Fibroblast of villous mesenchyme (primary cell): ENCODE measurements at regions not wholly inside any gene's neighbourhood (a gene's known extent, or its start where the extent isn't known, plus 50 kb on each side); places are given as distances from the start of the nearest gene placed in this dataset.
"Not testable (repeated sequence)": the region's sequence is repeated elsewhere in the genome, so short reads cannot be mapped to it uniquely, and the experiment has no call there.

Source experiments
- DNase-seq: peaks from one replicate; pipeline ENCODE4 v3.0.0-alpha.2; 2010; ENCODE audit warnings: low read depth
- H3K4me3 ChIP-seq: 2 replicates; pipeline ENCODE4 v1.5.1; 2011; ENCODE audit warnings: low read depth, mild to moderate bottlenecking, low read length
- CTCF ChIP-seq: IDR thresholded peaks from 2 replicates; pipeline ENCODE4 v1.5.1; 2012; ENCODE audit warnings: low read depth, mild to moderate bottlenecking, low read length; ENCODE audit not compliant: insufficient read depth

- no peak overlapping the region for H3K4me3 ChIP-seq
- DNase-seq, result peak; percentile 51
- TF ChIP-seq CTCF, result no peak
Measured at GRCh38 chr3:171915275-171915674, 72.1 kb downstream of the TMEM212 start.

- no peak for DNase-seq
- H3K4me3 ChIP-seq, result no peak overlapping the region
- no peak for TF ChIP-seq CTCF
Measured at GRCh38 chr3:171916888-171917287, 73.7 kb downstream of the TMEM212 start.

- H3K4me3 ChIP-seq, DNase-seq: not testable (repeated sequence)
Measured at GRCh38 chr3:171922629-171923028, 79.5 kb downstream of the TMEM212 start.

- H3K4me3 ChIP-seq, DNase-seq: not testable (repeated sequence)
Measured at GRCh38 chr3:171923668-171924067, 80.5 kb downstream of the TMEM212 start.

- DNase-seq, H3K4me3 ChIP-seq: not testable (repeated sequence)
Measured at GRCh38 chr3:171924864-171925263, 81.7 kb downstream of the TMEM212 start.

- H3K4me3 ChIP-seq, result no peak overlapping the region
- TF ChIP-seq CTCF, result no peak
- no peak for DNase-seq
Measured at GRCh38 chr3:171932153-171932611, 89.0 kb downstream of the TMEM212 start.

DNA sequence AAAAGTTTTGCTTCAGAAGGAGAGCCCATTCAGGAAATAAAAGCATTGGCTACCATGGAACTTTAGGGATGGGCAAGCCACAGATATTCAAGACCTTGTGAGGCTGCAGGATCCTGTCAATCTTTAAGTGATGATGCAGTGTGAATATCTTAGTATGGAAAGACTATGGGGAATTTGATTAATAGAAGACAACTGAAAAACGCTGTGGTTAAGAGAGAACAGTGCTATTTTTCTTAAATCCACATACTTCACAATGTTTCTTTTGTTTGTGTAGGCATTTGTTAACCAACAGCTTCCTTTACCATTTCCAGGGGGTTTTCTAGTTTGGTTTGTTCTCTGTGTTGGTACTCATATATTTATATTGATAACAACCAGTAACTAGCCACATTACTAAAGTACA, 90.3 kb downstream of the TMEM212 start:
- DNase-seq, result no peak
- no peak for TF ChIP-seq CTCF
- no peak overlapping the region for H3K4me3 ChIP-seq

GRCh38 chr3:171935261-171936123, 92.3 kb downstream of the TMEM212 start:
- no peak for DNase-seq
- H3K4me3 ChIP-seq, result no peak overlapping the region
- no peak for TF ChIP-seq CTCF
